ENCODE measurements at regions not wholly inside any gene's neighbourhood (a gene's known extent, or its start where the extent isn't known, plus 50 kb on each side); places are given as distances from the start of the nearest gene placed in this dataset.

GRCh38 chr12:24741216-24741615 lies 207.7 kb downstream of the BCAT1 start:
- H3K18ac ChIP-seq (ENCODE audit: low read length): no peak overlapping the region
- H2BK15ac ChIP-seq (ENCODE audit: low read length): no peak overlapping the region
- WGBS, 2 donors (ENCODE audit: extremely low coverage in 2 of 2, insufficient read length in 2 of 2, insufficient replicate concordance in 1 of 2): no CpG with 5 or more reads among the region's 9 CpGs

DNA sequence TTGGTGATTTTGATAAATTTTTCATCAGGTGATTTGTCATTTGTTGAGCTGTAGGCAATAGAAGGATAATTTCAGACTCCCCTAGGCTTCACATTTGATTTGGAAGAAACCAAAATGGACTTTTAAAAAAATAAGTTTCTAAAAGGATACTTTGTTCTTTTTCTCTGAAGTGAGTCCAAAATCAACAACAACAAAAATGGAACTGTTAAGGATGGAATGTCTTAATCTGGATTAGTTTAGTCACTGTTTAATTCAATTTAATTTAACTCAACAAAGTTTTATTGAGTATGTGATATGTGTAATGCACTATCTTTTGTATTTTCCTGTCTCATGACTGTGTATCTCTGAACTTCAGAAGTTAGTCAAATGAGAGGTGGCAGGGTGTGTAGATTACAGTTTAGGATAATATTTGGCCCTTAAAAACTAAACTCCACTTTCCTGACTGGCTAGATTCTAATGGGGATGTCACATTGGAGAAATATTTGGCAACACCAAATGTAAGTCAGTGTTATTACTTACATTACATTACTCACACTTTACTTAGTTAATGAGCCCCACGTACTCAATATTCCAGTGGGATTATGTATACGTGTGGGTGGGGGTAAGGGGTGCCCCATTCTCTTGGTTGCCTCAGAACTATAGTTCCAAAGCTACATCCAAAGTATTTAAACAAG lies 209.7 kb downstream of the BCAT1 start:
- H3K23ac ChIP-seq (ENCODE audit: low read depth, low read length, poor library complexity): no peak overlapping the region
- H3K14ac ChIP-seq (ENCODE audit: low read length): no peak overlapping the region
- no peak overlapping the region for H3K18ac ChIP-seq (ENCODE audit: low read length)
- no peaks in the 10 kb centered on the region for H3K9me3 ChIP-seq (replicated peaks in 1 of 2; ENCODE audit: control insufficient read depth in 2 of 2, insufficient read depth in 1 of 2, low read depth in 1 of 2, low read length in 2 of 2)
- peaks cover 2 to 18% of the 10 kb centered on the region in 2 donors for H3K4me1 ChIP-seq (ENCODE audit: control insufficient read depth in 2 of 2, insufficient read depth in 1 of 2, low read depth in 1 of 2, low read length in 2 of 2)
- H2AFZ ChIP-seq (ENCODE audit: low read length): no peak overlapping the region
- no peak for DNase-seq (ENCODE audit: low spot score)
- no peak overlapping the region for H2BK120ac ChIP-seq (ENCODE audit: low read depth, low read length)
- H2BK5ac ChIP-seq (ENCODE audit: low read length): no peak overlapping the region
- H3K27ac ChIP-seq (replicated peaks; ENCODE audit: low read length): no peak overlapping the region
- H3K79me1 ChIP-seq (ENCODE audit: low read depth, low read length): no peaks in the 10 kb centered on the region
- H4K8ac ChIP-seq (ENCODE audit: low read depth, low read length): no peak overlapping the region
- H3K9ac ChIP-seq (ENCODE audit: low read depth, low read length, poor library complexity): no peak overlapping the region
- no peak overlapping the region for H4K91ac ChIP-seq (ENCODE audit: low read depth, low read length, poor library complexity)
- H2BK15ac ChIP-seq (ENCODE audit: low read length): no peak overlapping the region
- no peak overlapping the region for H3K4me2 ChIP-seq (ENCODE audit: insufficient read depth, low read length, poor library complexity, severe bottlenecking)
- H2AK5ac ChIP-seq (ENCODE audit: low read depth, low read length): no peak overlapping the region
- no peaks in the 10 kb centered on the region for H3K36me3 ChIP-seq (replicated peaks in 1 of 2; ENCODE audit: control insufficient read depth in 2 of 2, insufficient read depth in 2 of 2, low read length in 2 of 2)
- no peak overlapping the region for H3K4me3 ChIP-seq (ENCODE audit: low read length in 2 of 2)
- H3K27me3 ChIP-seq (ENCODE audit: control insufficient read depth in 3 of 3, insufficient read depth in 3 of 3, low read depth in 1 of 3, low read length in 3 of 3): no peaks in the 10 kb centered on the region
- no peak overlapping the region for H2BK12ac ChIP-seq (ENCODE audit: low read length)
- H3K4ac ChIP-seq (ENCODE audit: low read length): no peak overlapping the region
- no CpG with 5 or more reads among the region's 2 CpGs for WGBS, 2 donors (ENCODE audit: extremely low coverage in 2 of 2, insufficient read length in 2 of 2, insufficient replicate concordance in 1 of 2)

More at GRCh38 chr12:24741216-24741615, 207.7 kb downstream of the BCAT1 start:
- Histone ChIP-seq H2BK5ac (ENCODE audit: low read length) (no peak overlapping the region), H3K27me3 (ENCODE audit: control insufficient read depth in 3 of 3, insufficient read depth in 3 of 3, low read depth in 1 of 3, low read length in 3 of 3) (no peaks in the 10 kb centered on the region), H3K4ac (ENCODE audit: low read length) (no peak overlapping the region), H2BK120ac (ENCODE audit: low read depth, low read length) (no peak overlapping the region), H3K4me1 (ENCODE audit: control insufficient read depth in 2 of 2, insufficient read depth in 1 of 2, low read depth in 1 of 2, low read length in 2 of 2) (peaks cover 2 to 19% of the 10 kb centered on the region in 2 donors), H2BK12ac (ENCODE audit: low read length) (no peak overlapping the region), H3K4me2 (ENCODE audit: insufficient read depth, low read length, poor library complexity, severe bottlenecking) (no peak overlapping the region), H2AFZ (ENCODE audit: low read length) (no peak overlapping the region), H3K9ac (ENCODE audit: low read depth, low read length, poor library complexity) (no peak overlapping the region), H3K14ac (ENCODE audit: low read length) (no peak overlapping the region), H3K36me3 (replicated peaks in 1 of 2; ENCODE audit: control insufficient read depth in 2 of 2, insufficient read depth in 2 of 2, low read length in 2 of 2) (no peaks in the 10 kb centered on the region), H3K23ac (ENCODE audit: low read depth, low read length, poor library complexity) (no peak overlapping the region), H3K27ac (replicated peaks; ENCODE audit: low read length) (no peak overlapping the region), H3K79me1 (ENCODE audit: low read depth, low read length) (no peaks in the 10 kb centered on the region), H4K8ac (ENCODE audit: low read depth, low read length) (no peak overlapping the region), H2AK5ac (ENCODE audit: low read depth, low read length) (no peak overlapping the region), H3K4me3 (ENCODE audit: low read length in 2 of 2) (no peak overlapping the region), H4K91ac (ENCODE audit: low read depth, low read length, poor library complexity) (no peak overlapping the region), H3K9me3 (replicated peaks in 1 of 2; ENCODE audit: control insufficient read depth in 2 of 2, insufficient read depth in 1 of 2, low read depth in 1 of 2, low read length in 2 of 2) (no peaks in the 10 kb centered on the region)
- DNase-seq (ENCODE audit: low spot score): no peak

- no peak overlapping the region for H2BK12ac ChIP-seq (ENCODE audit: low read length)
- H3K27ac ChIP-seq (replicated peaks; ENCODE audit: low read length): no peak overlapping the region
These were observed 210.5 kb downstream of the BCAT1 start for GRCh38 chr12:24738441-24738840.

GRCh38 chr12:24731596-24731995 lies 217.3 kb downstream of the BCAT1 start:
- H3K27ac ChIP-seq (replicated peaks; ENCODE audit: low read length): no peak overlapping the region
- no peak overlapping the region for H3K9ac ChIP-seq (ENCODE audit: low read depth, low read length, poor library complexity)
- H3K79me1 ChIP-seq (ENCODE audit: low read depth, low read length): no peaks in the 10 kb centered on the region
- no peak overlapping the region for H3K4me2 ChIP-seq (ENCODE audit: insufficient read depth, low read length, poor library complexity, severe bottlenecking)
- H3K9me3 ChIP-seq (replicated peaks in 1 of 2; ENCODE audit: control insufficient read depth in 2 of 2, insufficient read depth in 1 of 2, low read depth in 1 of 2, low read length in 2 of 2): no peaks in the 10 kb centered on the region
- H3K4me1 ChIP-seq (ENCODE audit: control insufficient read depth in 2 of 2, insufficient read depth in 1 of 2, low read depth in 1 of 2, low read length in 2 of 2): peaks cover 0 to 7% of the 10 kb centered on the region in 2 donors
- no peak for DNase-seq (ENCODE audit: low spot score)
- H3K14ac ChIP-seq (ENCODE audit: low read length): no peak overlapping the region
- no peaks in the 10 kb centered on the region for H3K27me3 ChIP-seq (ENCODE audit: control insufficient read depth in 3 of 3, insufficient read depth in 3 of 3, low read depth in 1 of 3, low read length in 3 of 3)
- no peak overlapping the region for H3K18ac ChIP-seq (ENCODE audit: low read length)
- H4K91ac ChIP-seq (ENCODE audit: low read depth, low read length, poor library complexity): no peak overlapping the region
- H4K8ac ChIP-seq (ENCODE audit: low read depth, low read length): no peak overlapping the region
- H3K4me3 ChIP-seq (ENCODE audit: low read length in 2 of 2): no peak overlapping the region
- no CpG with 5 or more reads among the region's 1 CpG for WGBS, 2 donors (ENCODE audit: extremely low coverage in 2 of 2, insufficient read length in 2 of 2, insufficient replicate concordance in 1 of 2)
- no peak overlapping the region for H2AK5ac ChIP-seq (ENCODE audit: low read depth, low read length)
- no peak overlapping the region for H2BK12ac ChIP-seq (ENCODE audit: low read length)
- H2BK15ac ChIP-seq (ENCODE audit: low read length): no peak overlapping the region
- no peak overlapping the region for H3K23ac ChIP-seq (ENCODE audit: low read depth, low read length, poor library complexity)
- no peaks in the 10 kb centered on the region for H3K36me3 ChIP-seq (replicated peaks in 1 of 2; ENCODE audit: control insufficient read depth in 2 of 2, insufficient read depth in 2 of 2, low read length in 2 of 2)
- H2BK5ac ChIP-seq (ENCODE audit: low read length): no peak overlapping the region
- H2BK120ac ChIP-seq (ENCODE audit: low read depth, low read length): no peak overlapping the region
- no peak overlapping the region for H3K4ac ChIP-seq (ENCODE audit: low read length)
- H2AFZ ChIP-seq (ENCODE audit: low read length): peak overlapping the region; percentile 73

More at GRCh38 chr12:24738441-24738840, 210.5 kb downstream of the BCAT1 start:
- Histone ChIP-seq H3K9ac (ENCODE audit: low read depth, low read length, poor library complexity) (no peak overlapping the region), H2BK120ac (ENCODE audit: low read depth, low read length) (no peak overlapping the region), H3K23ac (ENCODE audit: low read depth, low read length, poor library complexity) (no peak overlapping the region), H3K14ac (ENCODE audit: low read length) (no peak overlapping the region), H3K18ac (ENCODE audit: low read length) (no peak overlapping the region), H3K4me2 (ENCODE audit: insufficient read depth, low read length, poor library complexity, severe bottlenecking) (no peak overlapping the region), H2BK5ac (ENCODE audit: low read length) (no peak overlapping the region), H4K91ac (ENCODE audit: low read depth, low read length, poor library complexity) (no peak overlapping the region), H2AK5ac (ENCODE audit: low read depth, low read length) (no peak overlapping the region), H4K8ac (ENCODE audit: low read depth, low read length) (no peak overlapping the region), H3K79me1 (ENCODE audit: low read depth, low read length) (no peaks in the 10 kb centered on the region), H2AFZ (ENCODE audit: low read length) (peak overlapping the region; percentile 26), H3K9me3 (replicated peaks in 1 of 2; ENCODE audit: control insufficient read depth in 2 of 2, insufficient read depth in 1 of 2, low read depth in 1 of 2, low read length in 2 of 2) (no peaks in the 10 kb centered on the region), H3K4me1 (ENCODE audit: control insufficient read depth in 2 of 2, insufficient read depth in 1 of 2, low read depth in 1 of 2, low read length in 2 of 2) (peaks cover 2 to 18% of the 10 kb centered on the region in 2 donors), H3K27me3 (ENCODE audit: control insufficient read depth in 3 of 3, insufficient read depth in 3 of 3, low read depth in 1 of 3, low read length in 3 of 3) (no peaks in the 10 kb centered on the region), H3K4me3 (ENCODE audit: low read length in 2 of 2) (no peak overlapping the region), H2BK15ac (ENCODE audit: low read length) (no peak overlapping the region), H3K4ac (ENCODE audit: low read length) (no peak overlapping the region), H3K36me3 (replicated peaks in 1 of 2; ENCODE audit: control insufficient read depth in 2 of 2, insufficient read depth in 2 of 2, low read length in 2 of 2) (no peaks in the 10 kb centered on the region)
- WGBS, 2 donors (ENCODE audit: extremely low coverage in 2 of 2, insufficient read length in 2 of 2, insufficient replicate concordance in 1 of 2): no CpG with 5 or more reads among the region's 2 CpGs
- DNase-seq (ENCODE audit: low spot score): no peak
